PC-3 (cell line): ENCODE measurements at regions not wholly inside any gene's neighbourhood (a gene's known extent, or its start where the extent isn't known, plus 50 kb on each side); places are given as distances from the start of the nearest gene placed in this dataset.

Source experiments
- ATAC-seq: fragments of 200-7000 bp; cut with Tn5 transposase; 2 replicates; pipeline ENCODE4 v1.9.1; 2020; ENCODE audit warnings: mild to moderate bottlenecking, moderate library complexity
- BruUV-seq: library from RNA; stranded (reverse); fragments of 400-500 nt; replicated peaks from 2 replicates; lab custom pipeline; 2021; lab: Mats Ljungman, UMichigan
- CTCF ChIA-PET: fragments of 300-600 bp; sonication (Branson Sonifier 250); formaldehyde crosslinking; loops from one replicate; lab custom pipeline; 2022; ENCODE audit warnings: antibody characterized with exemption; lab: Charles Lee
- POLR2A ChIA-PET: fragments of 300-600 bp; sonication (Branson Sonifier 250); formaldehyde crosslinking; loops from one replicate; lab custom pipeline; 2022; ENCODE audit warnings: antibody characterized with exemption; ENCODE audit not compliant: unreplicated experiment; lab: Charles Lee
- DNase-seq: peaks from one replicate; pipeline ENCODE4 v3.0.0-alpha.2; 2015
- H2AFZ ChIP-seq: fragments of 300-600 bp; sonication (generic); 2 replicates; pipeline ENCODE4 v1.6.0; 2016; ENCODE audit warnings: antibody characterized with exemption, low read length
- H3F3A ChIP-seq: fragments of 300-600 bp; sonication (generic); one replicate; pipeline ENCODE4 v1.6.0; 2017; ENCODE audit warnings: antibody characterized with exemption, low read length, control low read depth, mild to moderate bottlenecking; ENCODE audit not compliant: unreplicated experiment
- H3K27ac ChIP-seq: fragments of 300-600 bp; sonication (generic); 2 replicates; pipeline ENCODE4 v1.5.1; 2016; ENCODE audit warnings: mild to moderate bottlenecking, low read length
- H3K27me3 ChIP-seq: fragments of 300-600 bp; sonication (generic); 2 replicates; pipeline ENCODE4 v1.6.1; 2016; ENCODE audit warnings: low read length, mixed read lengths
- H3K36me3 ChIP-seq: fragments of 300-600 bp; sonication (generic); 2 replicates; pipeline ENCODE4 v1.6.1; 2016; ENCODE audit warnings: low read depth, mixed run types, low read length, mixed read lengths
- H3K4me1 ChIP-seq: fragments of 300-600 bp; sonication (generic); 2 replicates; pipeline ENCODE4 v1.5.1; 2016; ENCODE audit warnings: low read length; ENCODE audit not compliant: insufficient read depth
- H3K4me2 ChIP-seq: fragments of 300-600 bp; sonication (generic); 2 replicates; pipeline ENCODE4 v1.6.0; 2016; ENCODE audit warnings: low read length
- H3K4me3 ChIP-seq: fragments of 300-600 bp; sonication (generic); 2 replicates; pipeline ENCODE4 v1.5.1; 2016; ENCODE audit warnings: mild to moderate bottlenecking, low read length, mixed read lengths
- H3K79me2 ChIP-seq: fragments of 300-600 bp; sonication (generic); 2 replicates; pipeline ENCODE4 v1.6.1; 2017; ENCODE audit warnings: low read length, mixed read lengths
- H3K9ac ChIP-seq: fragments of 300-600 bp; sonication (generic); 2 replicates; pipeline ENCODE4 v1.6.0; 2016; ENCODE audit warnings: mild to moderate bottlenecking, low read length
- H3K9me2 ChIP-seq: fragments of 300-600 bp; sonication (generic); replicated peaks from 2 replicates; pipeline ENCODE4 v1.6.1; 2016; ENCODE audit warnings: mixed run types, low read length, mixed read lengths
- H3K9me3 ChIP-seq: fragments of 300-600 bp; sonication (generic); 2 replicates; pipeline ENCODE4 v1.6.1; 2016; ENCODE audit warnings: low read length, mixed read lengths
- H4K20me1 ChIP-seq: fragments of 300-600 bp; sonication (generic); 2 replicates; pipeline ENCODE4 v1.6.1; 2016; ENCODE audit warnings: low read length, mixed read lengths
- CTCF ChIP-seq: fragments of 300-600 bp; sonication (generic); conservative IDR thresholded peaks from 2 replicates; pipeline ENCODE4 v1.5.1; 2017; ENCODE audit warnings: antibody characterized with exemption, low read depth, mild to moderate bottlenecking, low read length
- EZH2 ChIP-seq: fragments of 300-600 bp; sonication (generic); IDR thresholded peaks from one replicate; pipeline ENCODE4 v1.6.1; 2017; ENCODE audit warnings: antibody characterized with exemption, mild to moderate bottlenecking, low read length; ENCODE audit not compliant: unreplicated experiment
- EZH2phosphoT487 ChIP-seq: fragments of 300-600 bp; sonication (generic); IDR thresholded peaks from 2 replicates; pipeline ENCODE4 v1.6.1; 2018; ENCODE audit warnings: mild to moderate bottlenecking, antibody characterized with exemption, low read length, borderline replicate concordance
- intact Hi-C: fragments of 100-400 bp; cut with micrococcal nuclease; formaldehyde crosslinking; loops from 2 replicates; pipeline ENCODE4 v1.9.0; 2023

- Histone ChIP-seq H3K79me2 (no peaks in the 10 kb centered on the region), H3K27me3 (peaks cover 77% of the 10 kb centered on the region), H4K20me1 (no peaks in the 10 kb centered on the region), H3K9me3 (no peaks in the 10 kb centered on the region), H3F3A (no peaks in the 10 kb centered on the region), H3K4me2 (no peak overlapping the region), H3K4me3 (no peak overlapping the region), H3K9ac (no peak overlapping the region), H3K36me3 (no peaks in the 10 kb centered on the region), H3K4me1 (no peaks in the 10 kb centered on the region), H3K27ac (no peak overlapping the region), H2AFZ (no peak overlapping the region), H3K9me2 (no peaks in the 10 kb centered on the region)
- ATAC-seq: no peak
- CTCF ChIA-PET: no interaction called here
- intact Hi-C loops: no loop called here
- no TSS peak for BruUV-seq
- no peak for TF ChIP-seq EZH2
- TF ChIP-seq EZH2phosphoT487: no peak
- no peak for TF ChIP-seq CTCF
- no peak for DNase-seq
- POLR2A ChIA-PET: no interaction called here
Measured at GRCh38 chr5:5065472-5065871, 74.7 kb upstream of the ADAMTS16 start.

GRCh38 chr5:5066276-5067186 lies 73.6 kb upstream of the ADAMTS16 start:
- TF ChIP-seq CTCF (no peak), EZH2 (no peak), EZH2phosphoT487 (no peak)
- Histone ChIP-seq H3K27me3 (peaks cover 80% of the 10 kb centered on the region), H3K9me2 (no peaks in the 10 kb centered on the region), H3K9ac (no peak overlapping the region), H3K9me3 (no peaks in the 10 kb centered on the region), H3K4me1 (no peaks in the 10 kb centered on the region), H3K4me3 (no peak overlapping the region), H3K27ac (no peak overlapping the region), H3K36me3 (no peaks in the 10 kb centered on the region), H3F3A (no peaks in the 10 kb centered on the region), H2AFZ (no peak overlapping the region), H3K79me2 (no peaks in the 10 kb centered on the region), H3K4me2 (no peak overlapping the region), H4K20me1 (no peaks in the 10 kb centered on the region)
- BruUV-seq: no TSS peak
- intact Hi-C loops: no loop called here
- CTCF ChIA-PET: no interaction called here
- POLR2A ChIA-PET: no interaction called here
- DNase-seq (no peak), ATAC-seq (no peak)

DNA sequence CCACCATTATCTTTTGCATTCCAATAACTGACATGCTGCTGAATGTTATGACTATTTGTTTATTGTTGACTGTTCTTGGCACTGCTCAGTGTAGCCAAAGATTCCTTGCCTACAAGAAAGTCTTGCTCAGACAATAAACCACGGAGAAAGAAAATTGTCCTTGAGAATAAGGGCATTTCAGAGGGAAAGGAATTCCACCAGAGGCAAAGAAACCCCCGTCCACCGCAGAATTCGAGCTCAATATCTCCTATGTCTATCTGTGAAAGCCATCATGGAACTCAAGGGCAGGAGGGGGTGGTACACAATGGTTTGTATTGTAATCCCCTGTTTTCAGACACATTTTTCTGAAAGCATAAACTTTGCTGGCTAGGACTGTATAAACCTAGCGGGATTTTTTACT lies 70.3 kb upstream of the ADAMTS16 start:
- no peaks in the 10 kb centered on the region for H3K9me2 ChIP-seq
- no peak overlapping the region for H2AFZ ChIP-seq
- ChIA-PET POLR2A (no interaction called here), CTCF (no interaction called here)
- H3K79me2 ChIP-seq: no peaks in the 10 kb centered on the region
- no TSS peak for BruUV-seq
- ATAC-seq (no peak), DNase-seq (no peak)
- no peak overlapping the region for H3K4me3 ChIP-seq
- intact Hi-C loops: no loop called here
- TF ChIP-seq EZH2 (no peak), EZH2phosphoT487 (no peak), CTCF (no peak)
- no peak overlapping the region for H3K4me2 ChIP-seq
- H4K20me1 ChIP-seq: no peaks in the 10 kb centered on the region
- no peaks in the 10 kb centered on the region for H3K4me1 ChIP-seq
- no peak overlapping the region for H3K9ac ChIP-seq
- no peaks in the 10 kb centered on the region for H3F3A ChIP-seq
- H3K9me3 ChIP-seq: no peaks in the 10 kb centered on the region
- no peaks in the 10 kb centered on the region for H3K36me3 ChIP-seq
- H3K27ac ChIP-seq: no peak overlapping the region
- peaks cover 79% of the 10 kb centered on the region for H3K27me3 ChIP-seq
